Ovary (tissue), 7 donors: ENCODE measurements at regions not wholly inside any gene's neighbourhood (a gene's known extent, or its start where the extent isn't known, plus 50 kb on each side); places are given as distances from the start of the nearest gene placed in this dataset.

Experiments used
- DNase-seq, 5 donors: peaks; one replicate each; pipeline ENCODE4 v3.0.0-alpha.2; 2019 to 2020
- H3K27ac ChIP-seq, 2 donors: fragments of 200-600 bp; one replicate each; pipeline versions ENCODE4 v1.5.1 to v1.8.0; 2019 to 2022
- H3K27me3 ChIP-seq: fragments of 200-600 bp; one replicate; pipeline ENCODE4 v1.8.0; 2022
- H3K36me3 ChIP-seq: fragments of 200-600 bp; sonication (generic); one replicate; pipeline ENCODE4 v1.5.1; 2019
- H3K4me1 ChIP-seq: one replicate; pipeline ENCODE4 v1.8.1; 2013; ENCODE audit warnings: mild to moderate bottlenecking, moderate library complexity; ENCODE audit not compliant: insufficient read depth
- H3K4me3 ChIP-seq: fragments of 200-600 bp; sonication (generic); one replicate; pipeline ENCODE4 v1.5.1; 2017
- H3K9me3 ChIP-seq, 2 donors: fragments of 200-600 bp in 1 of 2; sonication (generic) in 1 of 2; one replicate each; pipeline versions ENCODE4 v1.5.1 to v1.8.1; 2013 to 2019; ENCODE audit warnings: mild to moderate bottlenecking in 1 of 2, moderate library complexity in 1 of 2
- CTCF ChIP-seq, 3 donors: fragments of 450-650 bp in 2 of 3; fragments of 200-600 bp in 1 of 3; IDR thresholded peaks; one replicate each; pipeline versions ENCODE4 v1.5.1 to v1.8.0; 2016 to 2022; ENCODE audit warnings: antibody characterized with exemption in 3 of 3, mild to moderate bottlenecking in 1 of 3
- EP300 ChIP-seq: sonication (generic); formaldehyde crosslinking; IDR thresholded peaks from one replicate; pipeline ENCODE4 v1.6.1; 2017; ENCODE audit warnings: antibody characterized with exemption
- POLR2A ChIP-seq: fragments of 450-650 bp; IDR thresholded peaks from one replicate; pipeline ENCODE4 v1.6.1; 2017; ENCODE audit warnings: antibody characterized with exemption, mild to moderate bottlenecking, moderate library complexity
- WGBS, 3 donors: extraction: QIAGEN DNeasy Blood & Tissue Kit in 1 of 3; methylation state at CpG; one replicate each; pipeline versions ENCODE4 v1.1.5 to v1.1.7; 2013 to 2017; 5-methylcytosine and 5-hydroxymethylcytosine counted together
- intact Hi-C, 4 donors: fragments of 100-400 bp; cut with DNase I; formaldehyde crosslinking; loops; one replicate each; pipeline versions ENCODE4 v1.11.0 to v1.15.1; 2022 to 2023
- donor health status: DM: no; HTN: no; CAD: no; lungs with moderate emphysema.
- donor health status: DM: no; HTN: no; CAD: no.
- donor health status: Bipolar disorder and iron deficiency.
- donor health status: DM: no; HTN: no; CAD: no.
- donor health status: DM: yes; HTN: yes; CAD: no.

GRCh38 chr6:144619966-144620365 lies 334.8 kb downstream of the UTRN start:
- Histone ChIP-seq H3K9me3 (no peaks in the 10 kb centered on the region), H3K4me1 (no peaks in the 10 kb centered on the region), H3K27ac (no peak overlapping the region), H3K4me3 (no peak overlapping the region), H3K36me3 (no peaks in the 10 kb centered on the region), H3K27me3 (no peaks in the 10 kb centered on the region)
- TF ChIP-seq EP300 (no peak), CTCF (IDR thresholded peaks at IDR 0.05) (no peak), POLR2A (no peak)
- no peak for DNase-seq
- WGBS, 3 donors, result 95 to 99% (median 98%) methylated on average over 2 of the region's 2 CpGs
- intact Hi-C loops, result no loop called here

- 95 to 98% (median 97%) methylated on average over 4 of the region's 4 CpGs for WGBS, 3 donors
- H3K4me3 ChIP-seq, result no peak overlapping the region
- intact Hi-C loops, result no loop called here
- H3K4me1 ChIP-seq, result no peaks in the 10 kb centered on the region
- DNase-seq, result no peak
- TF ChIP-seq POLR2A, result no peak
- no peak for TF ChIP-seq CTCF (IDR thresholded peaks at IDR 0.05)
- no peak for TF ChIP-seq EP300
- no peaks in the 10 kb centered on the region for H3K36me3 ChIP-seq
- H3K27me3 ChIP-seq, result no peaks in the 10 kb centered on the region
- no peak overlapping the region for H3K27ac ChIP-seq
- no peaks in the 10 kb centered on the region for H3K9me3 ChIP-seq
Observed at GRCh38 chr6:144621332-144621731, 336.2 kb downstream of the UTRN start.

- WGBS, 3 donors, result 77 to 87% (median 77%) methylated on average over 5 of the region's 5 CpGs
- Histone ChIP-seq H3K4me3 (no peak overlapping the region), H3K9me3 (no peaks in the 10 kb centered on the region), H3K4me1 (no peaks in the 10 kb centered on the region), H3K36me3 (no peaks in the 10 kb centered on the region), H3K27me3 (no peaks in the 10 kb centered on the region), H3K27ac (no peak overlapping the region)
- TF ChIP-seq POLR2A (no peak), CTCF (IDR thresholded peaks at IDR 0.05) (no peak), EP300 (no peak)
- intact Hi-C loops, result no loop called here
- no peak for DNase-seq
Observed at GRCh38 chr6:144624246-144624645, 339.1 kb downstream of the UTRN start.

GRCh38 chr6:144624716-144625115 lies 339.6 kb downstream of the UTRN start:
- Histone ChIP-seq H3K4me1 (no peaks in the 10 kb centered on the region), H3K4me3 (no peak overlapping the region), H3K27me3 (no peaks in the 10 kb centered on the region), H3K9me3 (no peaks in the 10 kb centered on the region), H3K27ac (no peak overlapping the region), H3K36me3 (no peaks in the 10 kb centered on the region)
- 81 to 90% (median 86%) methylated on average over 4 of the region's 4 CpGs for WGBS, 3 donors
- no peak for TF ChIP-seq CTCF (IDR thresholded peaks at IDR 0.05)
- TF ChIP-seq POLR2A, result no peak
- no peak for TF ChIP-seq EP300
- intact Hi-C loops, result no loop called here
- no peak for DNase-seq

- Histone ChIP-seq H3K27ac (no peak overlapping the region), H3K9me3 (no peaks in the 10 kb centered on the region), H3K27me3 (no peaks in the 10 kb centered on the region), H3K36me3 (no peaks in the 10 kb centered on the region), H3K4me3 (no peak overlapping the region), H3K4me1 (no peaks in the 10 kb centered on the region)
- TF ChIP-seq CTCF (IDR thresholded peaks at IDR 0.05) (no peak), POLR2A (no peak), EP300 (no peak)
- DNase-seq, result no peak
- intact Hi-C loops, result no loop called here
- WGBS, 3 donors, result 93 to 100% (median 97%) methylated on average over 1 of the region's 1 CpG
Observed at GRCh38 chr6:144630857-144631256, 345.7 kb downstream of the UTRN start.
